Limb (tissue), 2 donors: ENCODE measurements at regions not wholly inside any gene's neighbourhood (a gene's known extent, or its start where the extent isn't known, plus 50 kb on each side); places are given as distances from the start of the nearest gene placed in this dataset.

Experiments used
- DNase-seq, 2 donors: peaks; one replicate each; pipeline ENCODE4 v3.0.0-alpha.2; 2016; ENCODE audit errors: extremely low spot score in 2 of 2

DNA sequence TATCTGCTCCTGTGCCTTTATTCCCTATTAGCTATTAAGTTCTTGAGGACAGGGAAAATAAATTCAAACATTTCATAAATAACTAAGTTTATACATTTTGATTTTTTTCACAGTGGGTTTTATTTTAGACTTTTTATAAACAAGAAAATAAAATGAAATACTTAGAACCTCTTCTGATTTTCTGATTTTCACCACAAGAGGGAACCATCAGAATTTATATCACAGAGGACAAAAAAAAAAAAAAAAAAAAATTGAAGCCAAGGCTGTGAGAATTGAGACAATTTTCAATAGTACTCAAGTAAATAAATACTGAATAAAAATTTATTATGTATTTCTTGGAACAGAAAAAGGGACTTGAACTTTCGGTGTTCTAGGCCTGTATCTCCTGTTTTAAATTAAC is 288.1 kb downstream of the SH3BGRL start:
- DNase-seq: no peak

DNA sequence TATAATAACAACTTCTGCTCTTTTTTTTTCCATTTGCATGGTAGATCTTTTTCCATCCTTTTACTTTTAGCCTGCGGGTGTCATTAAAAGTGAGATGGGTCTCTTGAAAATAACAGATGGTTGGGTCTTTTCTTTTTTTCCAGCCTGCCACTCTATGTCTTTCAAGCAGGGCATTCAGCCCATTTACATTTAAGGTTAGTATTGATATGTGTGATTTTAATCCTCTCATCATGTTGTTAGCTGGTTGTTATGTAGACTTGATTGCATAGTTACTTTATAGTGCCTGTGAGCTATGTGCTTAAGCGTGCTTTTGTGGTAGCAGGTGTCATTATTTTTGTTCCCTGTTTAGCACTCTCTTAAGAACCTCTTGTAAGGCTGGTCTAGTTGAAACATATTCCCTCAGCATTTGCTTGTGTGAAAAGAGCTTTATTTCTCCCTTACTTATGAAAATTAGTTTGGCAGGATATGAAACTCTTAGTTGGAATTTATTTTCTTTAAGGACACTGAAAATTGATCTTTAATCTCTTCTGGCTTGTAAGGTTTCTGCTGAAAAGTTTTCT is 326.1 kb downstream of the SH3BGRL start:
- DNase-seq: no peak

DNA sequence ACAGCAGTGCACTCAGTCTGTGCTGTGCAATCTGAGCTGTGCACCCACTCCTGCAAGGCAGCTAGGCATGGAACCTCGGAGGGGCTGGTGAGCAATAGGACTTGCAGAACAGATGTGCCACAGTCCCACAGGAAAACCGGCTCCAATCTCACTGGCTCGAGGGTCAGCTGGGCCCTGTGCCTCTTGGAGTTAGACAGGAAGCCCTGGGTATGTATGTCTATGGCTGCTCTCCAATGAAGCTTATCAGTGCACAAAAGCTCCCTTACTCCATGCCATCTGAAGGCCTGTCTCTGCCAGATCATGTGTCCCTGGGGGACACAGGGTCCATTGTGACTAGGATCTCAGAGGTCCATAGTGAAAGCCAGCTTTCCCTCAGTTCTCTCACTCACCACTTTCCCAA is 335.8 kb downstream of the SH3BGRL start:
- no peak for DNase-seq

DNA sequence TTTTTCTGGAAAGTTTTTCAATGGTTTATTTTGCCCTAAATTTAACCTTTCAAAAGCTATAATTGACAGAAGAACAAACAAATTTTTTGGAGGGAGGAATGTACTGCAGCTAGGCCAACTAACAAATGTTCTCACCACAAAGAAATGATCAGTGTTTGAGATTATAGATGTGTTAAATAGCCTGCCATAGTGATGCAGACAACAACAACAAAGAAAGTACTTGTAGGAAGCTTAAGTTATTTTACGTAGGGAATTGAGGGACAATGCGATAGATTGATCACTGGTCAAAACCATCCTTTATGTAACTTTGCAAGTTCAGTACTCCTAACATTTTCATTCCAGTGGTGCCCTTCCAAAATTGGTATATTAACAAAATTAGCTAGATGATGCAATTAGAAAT is 340.4 kb downstream of the SH3BGRL start:
- no peak for DNase-seq

DNA sequence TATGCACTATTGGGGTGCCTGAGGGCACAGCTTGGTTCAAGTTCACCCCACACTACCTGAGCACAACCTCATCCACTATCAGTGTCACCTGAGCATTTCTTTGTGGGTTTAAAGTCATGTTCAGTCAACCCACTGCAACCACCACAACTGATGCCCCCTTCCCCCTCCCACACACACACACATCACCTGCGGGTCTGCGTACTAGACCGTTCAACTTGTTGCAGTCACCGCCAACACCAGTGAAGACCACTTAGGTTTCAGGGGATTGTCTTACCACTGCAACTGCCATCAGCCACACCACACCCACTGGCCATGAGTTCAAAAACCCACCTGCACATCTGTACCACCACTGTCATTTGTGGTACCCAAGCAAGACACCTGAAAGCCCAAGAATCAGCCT is 355.0 kb downstream of the SH3BGRL start:
- no peak for DNase-seq

DNA sequence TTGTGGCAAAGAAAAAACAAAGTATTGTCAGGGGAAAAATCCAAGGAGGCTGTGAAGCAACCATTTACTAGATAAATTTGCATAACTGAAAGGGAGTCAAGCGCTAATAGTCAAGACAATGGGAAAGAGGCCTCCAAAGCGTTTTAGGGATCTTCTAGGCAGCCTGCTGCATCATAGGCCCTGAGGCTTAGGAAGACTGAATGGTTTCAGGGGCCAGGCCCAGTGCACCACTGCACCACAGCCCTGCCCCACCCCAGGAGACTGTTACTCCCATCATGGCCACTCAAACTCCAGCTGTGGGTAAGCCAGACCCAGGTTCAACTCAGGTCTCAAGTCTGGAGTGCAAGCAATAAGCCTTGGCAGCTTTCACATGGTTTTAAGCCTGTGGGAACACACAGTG is 362.9 kb downstream of the SH3BGRL start:
- no peak for DNase-seq

DNA sequence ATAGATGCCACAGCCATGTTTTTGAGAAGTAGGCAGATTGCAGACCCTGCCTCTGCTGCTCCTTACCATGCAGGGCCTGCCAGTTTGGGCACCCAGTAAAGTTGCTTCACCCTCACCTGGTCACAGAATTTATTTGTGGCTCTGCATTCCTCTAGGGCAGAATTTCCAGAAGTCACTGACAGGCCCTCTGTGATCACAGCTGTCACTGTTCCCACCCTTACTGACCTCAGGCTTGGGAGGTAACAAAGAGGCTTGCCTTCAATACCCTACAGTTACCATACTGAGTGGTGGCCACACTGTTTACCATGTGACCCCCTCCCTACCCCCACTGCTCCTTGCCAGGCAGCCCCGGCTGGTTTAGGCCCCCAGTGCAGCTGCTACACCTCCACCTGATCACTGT is 375.1 kb downstream of the SH3BGRL start:
- no peak for DNase-seq

DNA sequence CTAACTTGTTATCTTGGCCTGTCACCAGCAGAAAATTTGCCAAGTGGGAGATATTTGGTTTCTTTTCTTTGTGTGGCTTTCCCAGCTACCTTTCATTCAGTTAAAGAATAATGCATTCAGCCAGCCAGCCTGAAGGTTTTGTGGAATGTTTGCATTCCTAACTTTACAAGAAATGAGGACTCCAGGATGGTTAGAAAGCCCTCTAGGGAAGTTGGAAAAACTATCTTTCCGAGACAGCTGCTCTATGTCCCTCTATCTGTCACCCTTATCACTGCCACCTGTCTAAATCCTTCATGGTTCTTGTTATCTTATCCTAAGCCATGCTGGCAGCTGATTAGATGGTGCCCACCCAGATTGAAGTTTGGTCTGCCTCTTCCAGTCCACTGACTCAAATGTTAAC is 384.2 kb downstream of the SH3BGRL start:
- peak in 1 of 2 donors; percentile 1 for DNase-seq

DNA sequence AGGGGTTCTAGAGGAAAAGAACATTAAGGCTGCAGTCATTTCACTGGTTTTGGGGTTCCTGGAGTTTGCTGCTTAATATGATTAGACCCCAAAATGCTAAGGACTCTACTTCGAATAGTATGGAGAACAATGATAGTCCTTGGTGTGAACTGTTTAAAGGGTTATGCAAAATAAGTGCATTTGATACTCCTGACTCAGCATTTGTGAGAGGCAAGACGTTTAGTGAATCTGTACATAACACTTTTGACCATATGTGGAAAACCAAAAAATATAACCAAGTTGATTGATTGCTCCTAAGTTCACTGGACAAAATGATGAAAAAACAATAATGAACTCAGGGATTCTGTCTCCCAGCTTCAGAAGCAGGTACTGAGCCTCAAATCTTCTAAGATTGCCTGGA is 414.1 kb downstream of the SH3BGRL start:
- no peak for DNase-seq

DNA sequence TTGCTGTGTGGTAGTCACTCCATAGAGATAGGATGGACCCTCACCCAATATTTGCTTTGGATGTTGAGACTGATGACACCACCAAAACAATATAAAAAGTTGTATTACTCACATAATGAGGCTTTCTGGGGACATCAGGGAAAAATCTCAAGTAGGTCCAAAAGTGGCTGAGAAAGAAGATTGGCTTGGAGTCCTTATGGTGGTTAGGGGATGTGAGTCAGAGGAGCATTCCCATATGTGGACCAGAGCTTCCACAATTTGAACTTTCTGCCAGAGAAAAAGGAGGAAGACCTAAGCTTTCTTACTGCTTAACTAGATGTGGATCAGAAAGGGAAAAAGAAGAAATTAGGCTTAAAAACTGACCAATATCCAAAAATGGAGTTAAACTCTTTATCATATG is 460.5 kb downstream of the SH3BGRL start:
- no peak for DNase-seq

DNA sequence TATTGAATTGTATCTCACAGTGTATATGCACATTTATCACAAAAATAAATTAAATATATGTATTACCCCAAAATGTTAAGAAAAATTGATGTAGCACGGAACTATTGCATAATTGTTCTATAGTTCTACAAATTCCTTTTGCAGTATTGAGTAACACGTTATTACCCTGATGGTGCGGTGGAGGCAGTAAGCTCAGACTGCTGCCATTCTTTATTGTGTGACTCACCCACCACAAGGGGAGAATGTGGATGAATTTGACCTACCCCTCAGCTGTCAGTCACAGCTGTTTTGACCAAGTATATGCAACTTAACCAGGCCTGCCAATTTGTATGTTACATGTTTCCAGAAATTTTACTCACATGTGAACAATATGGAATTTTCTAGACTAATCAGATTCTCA is 506.6 kb downstream of the SH3BGRL start:
- no peak for DNase-seq

DNA sequence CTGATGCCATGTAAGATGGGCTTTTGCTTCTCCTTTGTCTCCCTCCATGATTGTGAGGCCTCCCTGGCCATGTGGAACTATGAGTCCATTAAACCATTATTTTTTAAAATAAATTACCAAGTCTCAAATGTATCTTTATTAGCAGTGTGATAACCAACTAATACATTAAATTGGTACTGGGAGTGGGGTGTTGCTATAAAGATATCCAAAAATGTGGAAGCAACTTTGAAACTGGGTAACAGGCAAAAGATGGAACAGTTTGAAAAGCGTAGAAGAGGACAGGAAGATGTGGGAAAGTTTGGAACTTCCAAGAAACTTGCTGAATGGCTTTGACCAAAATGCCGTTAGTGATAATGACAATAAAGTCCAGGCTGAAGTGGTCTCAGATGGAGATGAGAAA is 526.7 kb downstream of the SH3BGRL start:
- no peak for DNase-seq

DNA sequence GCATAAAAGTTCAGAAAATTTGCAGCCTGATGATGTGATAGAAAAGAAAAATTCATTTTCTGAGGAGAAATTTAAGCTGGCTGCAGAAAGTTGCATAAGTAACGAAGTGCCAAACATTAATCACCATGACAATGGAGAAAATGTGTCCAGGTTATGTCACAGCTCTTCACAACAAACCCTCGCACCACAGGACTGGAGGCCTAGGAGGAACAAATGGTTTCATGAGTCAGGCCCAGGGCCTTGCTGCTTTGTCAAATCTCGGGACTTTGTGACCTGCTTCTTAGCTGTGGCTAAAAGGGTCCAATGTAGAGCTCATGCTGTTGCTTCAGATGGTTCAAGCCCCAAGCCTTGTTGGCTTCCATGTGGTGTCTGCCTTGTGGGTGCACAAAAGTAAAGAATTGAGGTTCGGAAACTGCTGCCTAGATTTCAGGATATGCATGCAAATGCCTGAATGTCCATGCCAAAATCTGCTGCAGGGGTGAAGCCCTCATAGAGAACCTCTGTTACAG is 527.4 kb downstream of the SH3BGRL start:
- no peak for DNase-seq

DNA sequence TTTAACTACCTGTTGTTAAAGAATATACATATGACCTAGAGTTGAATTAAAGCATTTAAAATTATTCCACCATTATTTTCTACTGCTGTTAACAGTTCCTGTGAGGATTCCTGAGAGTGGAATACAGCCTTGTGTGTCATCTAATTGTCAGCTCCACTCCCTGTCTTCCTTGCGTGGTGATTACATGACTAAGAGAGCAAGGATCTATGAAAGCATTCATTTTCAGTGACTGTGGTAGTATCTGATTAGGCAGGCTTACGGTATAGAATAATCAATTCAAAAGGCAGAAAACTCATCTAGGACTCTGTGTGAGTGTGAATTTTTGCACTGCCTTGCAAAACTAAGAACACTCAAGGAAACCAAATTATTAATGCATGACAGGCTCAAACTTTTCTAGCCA is 577.8 kb downstream of the SH3BGRL start:
- no peak for DNase-seq

DNA sequence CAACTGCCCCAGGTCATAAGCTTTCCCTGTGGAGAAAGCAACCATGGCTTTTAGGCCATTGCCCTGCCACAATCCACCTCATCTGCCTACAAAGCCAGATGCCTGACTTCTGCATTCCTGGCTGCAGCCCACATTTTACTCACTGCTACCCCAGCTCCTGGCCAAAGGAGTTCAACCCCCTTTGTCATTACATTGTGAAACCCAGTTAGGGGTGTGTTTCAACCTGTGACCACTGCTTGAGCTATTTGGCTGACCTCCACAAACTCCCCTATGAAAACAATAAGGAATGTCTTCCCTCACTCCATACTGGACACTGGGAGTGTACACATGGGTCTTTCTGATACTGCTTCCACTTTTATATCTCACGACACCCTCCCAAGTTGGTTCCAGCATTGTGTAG is 589.2 kb downstream of the SH3BGRL start:
- DNase-seq: no peak
